ENCODE measurements at regions not wholly inside any gene's neighbourhood (a gene's known extent, or its start where the extent isn't known, plus 50 kb on each side); places are given as distances from the start of the nearest gene placed in this dataset.
"Not testable (repeated sequence)": the region's sequence is repeated elsewhere in the genome, so short reads cannot be mapped to it uniquely, and the experiment has no call there.

DNA sequence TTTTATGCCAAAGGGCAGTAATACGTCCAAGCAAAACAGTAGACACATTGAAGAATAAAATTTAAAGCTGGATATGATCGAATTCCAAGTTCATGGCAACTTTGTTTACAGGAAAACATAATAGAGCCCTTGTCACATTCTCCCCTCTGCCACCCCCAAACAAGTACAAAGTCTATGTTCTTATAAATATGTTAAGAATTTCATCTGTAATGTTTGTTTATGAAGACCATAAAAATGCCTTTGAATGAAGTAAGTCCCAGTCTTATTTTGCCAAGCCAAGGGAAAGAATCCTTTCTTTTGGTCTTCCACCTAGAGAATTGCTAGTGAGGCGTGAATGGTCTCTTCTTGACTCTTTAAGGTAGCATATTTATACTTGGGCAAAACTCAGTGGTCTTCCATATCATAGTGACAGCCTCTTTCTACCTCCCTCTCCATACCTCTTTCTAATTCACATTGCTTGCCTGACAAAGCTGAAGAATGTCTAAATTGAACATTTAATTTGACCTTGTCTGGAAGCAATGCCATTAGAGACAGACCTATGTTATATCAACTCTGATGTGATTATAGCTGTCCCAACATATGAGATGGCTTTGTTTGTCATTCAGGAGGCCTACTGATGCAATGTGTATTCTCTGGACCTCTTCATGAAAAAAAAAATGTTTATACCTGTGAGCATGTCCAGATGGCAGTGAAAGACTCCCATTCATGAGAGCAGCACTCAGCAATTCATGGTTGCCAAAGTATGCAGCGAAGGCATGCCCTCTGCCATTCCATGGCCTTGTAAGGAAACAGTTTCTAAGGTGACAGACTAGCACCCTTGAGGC lies 70.6 kb upstream of the CCN2 start:
- 87 to 96% (median 93%) methylated on average over 4 of the region's 4 CpGs for WGBS, 3 donors
- Histone ChIP-seq H3K27ac (no peak overlapping the region), H3K4me1 (ENCODE audit: insufficient read depth) (peaks cover 3% of the 10 kb centered on the region), H3K9me3 (no peaks in the 10 kb centered on the region), H3K4me3 (no peak overlapping the region), H3K36me3 (no peaks in the 10 kb centered on the region), H3K27me3 (no peaks in the 10 kb centered on the region)
- no peak for DNase-seq
- intact Hi-C loops (cut with DNase I), result no loop called here
- TF ChIP-seq, protein P1, sequence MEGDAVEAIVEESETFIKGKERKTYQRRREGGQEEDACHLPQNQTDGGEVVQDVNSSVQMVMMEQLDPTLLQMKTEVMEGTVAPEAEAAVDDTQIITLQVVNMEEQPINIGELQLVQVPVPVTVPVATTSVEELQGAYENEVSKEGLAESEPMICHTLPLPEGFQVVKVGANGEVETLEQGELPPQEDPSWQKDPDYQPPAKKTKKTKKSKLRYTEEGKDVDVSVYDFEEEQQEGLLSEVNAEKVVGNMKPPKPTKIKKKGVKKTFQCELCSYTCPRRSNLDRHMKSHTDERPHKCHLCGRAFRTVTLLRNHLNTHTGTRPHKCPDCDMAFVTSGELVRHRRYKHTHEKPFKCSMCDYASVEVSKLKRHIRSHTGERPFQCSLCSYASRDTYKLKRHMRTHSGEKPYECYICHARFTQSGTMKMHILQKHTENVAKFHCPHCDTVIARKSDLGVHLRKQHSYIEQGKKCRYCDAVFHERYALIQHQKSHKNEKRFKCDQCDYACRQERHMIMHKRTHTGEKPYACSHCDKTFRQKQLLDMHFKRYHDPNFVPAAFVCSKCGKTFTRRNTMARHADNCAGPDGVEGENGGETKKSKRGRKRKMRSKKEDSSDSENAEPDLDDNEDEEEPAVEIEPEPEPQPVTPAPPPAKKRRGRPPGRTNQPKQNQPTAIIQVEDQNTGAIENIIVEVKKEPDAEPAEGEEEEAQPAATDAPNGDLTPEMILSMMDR (IDR thresholded peaks at IDR 0.05), result no peak
- TF ChIP-seq EP300 (IDR thresholded peaks at IDR 0.05) (no peak), POLR2A (IDR thresholded peaks at IDR 0.05) (no peak)

DNA sequence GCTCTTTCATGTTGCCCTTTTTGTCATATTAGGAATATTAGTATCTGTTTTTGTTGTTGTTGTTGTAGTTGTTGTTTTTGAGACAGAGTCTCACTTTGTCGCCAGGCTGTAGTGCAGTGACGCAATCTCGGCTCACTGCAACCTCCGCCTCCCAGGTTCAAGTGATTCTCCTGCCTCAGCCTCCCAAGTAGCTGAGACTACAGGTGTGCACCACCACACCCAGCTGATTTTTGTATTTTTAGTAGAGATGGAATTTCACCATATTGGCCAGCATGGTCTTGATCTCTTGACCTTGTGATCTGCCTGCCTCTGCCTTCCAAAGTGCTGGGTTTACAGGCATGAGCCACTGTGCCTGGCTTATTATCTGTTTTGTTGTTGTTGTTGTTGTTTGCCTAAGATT lies 69.7 kb upstream of the CCN2 start:
- H3K36me3 ChIP-seq; intact Hi-C loops (cut with DNase I): not testable (repeated sequence)
- 94 to 96% (median 96%) methylated on average over 4 of the region's 4 CpGs for WGBS, 3 donors

DNA sequence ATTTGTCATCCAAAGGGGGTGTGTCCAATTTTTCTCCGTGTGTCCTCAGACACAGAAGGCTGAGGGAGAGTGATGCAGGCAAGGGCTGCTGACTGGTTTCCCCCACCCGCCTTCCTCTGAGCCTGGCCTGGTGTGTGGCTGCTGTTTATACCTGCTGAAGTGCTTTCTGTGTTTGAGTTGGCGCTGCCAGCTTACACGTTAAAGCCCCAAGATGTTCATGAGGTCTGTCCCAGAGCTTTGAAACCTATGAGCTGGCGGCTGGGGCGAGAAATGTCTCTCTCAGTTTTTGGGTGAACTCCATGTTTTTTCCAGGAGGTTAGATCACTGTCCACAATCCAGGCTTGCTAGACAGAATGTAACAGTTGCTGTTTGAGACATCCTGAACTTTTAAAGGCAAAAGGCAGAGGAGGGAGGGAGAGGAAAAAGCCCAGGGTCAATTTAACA lies 69.0 kb upstream of the CCN2 start:
- peak; percentile 17 to 57 (median 24) for DNase-seq
- intact Hi-C loops (cut with DNase I), result no loop called here
- Histone ChIP-seq H3K27me3 (no peaks in the 10 kb centered on the region), H3K9me3 (no peaks in the 10 kb centered on the region), H3K36me3 (no peaks in the 10 kb centered on the region), H3K27ac (peak overlapping the region in 1 of 2 donors; percentile 5), H3K4me1 (ENCODE audit: insufficient read depth) (peaks cover 3% of the 10 kb centered on the region), H3K4me3 (no peak overlapping the region)
- TF ChIP-seq, protein P1 (IDR thresholded peaks at IDR 0.05), result no peak
- TF ChIP-seq EP300 (IDR thresholded peaks at IDR 0.05) (no peak), POLR2A (IDR thresholded peaks at IDR 0.05) (no peak)
- 14 to 16% (median 14%) methylated on average over 6 of the region's 6 CpGs for WGBS, 3 donors

More for the DNA sequence above, 69.7 kb upstream of the CCN2 start:
- H3K9me3 ChIP-seq; H3K4me1 ChIP-seq (ENCODE audit: insufficient read depth); DNase-seq; H3K27me3 ChIP-seq; H3K4me3 ChIP-seq; H3K27ac ChIP-seq: not testable (repeated sequence)

DNA sequence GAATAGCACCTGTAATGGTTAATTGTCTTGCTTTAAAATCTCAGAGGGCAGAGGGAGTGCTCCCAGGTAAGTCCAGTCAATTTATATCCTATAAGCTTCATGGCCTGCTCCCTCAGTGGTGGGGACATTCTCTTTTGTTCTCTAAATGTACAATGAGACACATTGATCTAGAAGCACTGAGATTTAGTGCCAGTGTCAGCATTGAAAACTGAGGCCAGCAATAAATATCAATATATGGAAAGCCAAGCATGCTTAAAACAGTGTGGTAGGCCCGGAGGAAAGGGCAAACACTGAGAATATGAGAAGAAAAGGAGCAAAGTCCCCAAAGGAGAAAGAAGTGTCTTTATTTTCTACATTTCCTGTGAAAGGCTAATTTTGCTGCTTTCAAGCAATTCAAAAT lies 68.4 kb upstream of the CCN2 start:
- WGBS, 3 donors, result 59 to 87% (median 80%) methylated on average over 1 of the region's 1 CpG
- Histone ChIP-seq H3K27me3 (no peaks in the 10 kb centered on the region), H3K36me3 (no peaks in the 10 kb centered on the region), H3K9me3 (no peaks in the 10 kb centered on the region), H3K4me3 (no peak overlapping the region), H3K4me1 (ENCODE audit: insufficient read depth) (peaks cover 3% of the 10 kb centered on the region), H3K27ac (peak overlapping the region in 1 of 2 donors; percentile 5)
- TF ChIP-seq, protein P1 (IDR thresholded peaks at IDR 0.05), result no peak
- no peak for TF ChIP-seq POLR2A (IDR thresholded peaks at IDR 0.05)
- TF ChIP-seq EP300 (IDR thresholded peaks at IDR 0.05), result no peak
- no peak for DNase-seq
- intact Hi-C loops (cut with DNase I), result no loop called here

DNA sequence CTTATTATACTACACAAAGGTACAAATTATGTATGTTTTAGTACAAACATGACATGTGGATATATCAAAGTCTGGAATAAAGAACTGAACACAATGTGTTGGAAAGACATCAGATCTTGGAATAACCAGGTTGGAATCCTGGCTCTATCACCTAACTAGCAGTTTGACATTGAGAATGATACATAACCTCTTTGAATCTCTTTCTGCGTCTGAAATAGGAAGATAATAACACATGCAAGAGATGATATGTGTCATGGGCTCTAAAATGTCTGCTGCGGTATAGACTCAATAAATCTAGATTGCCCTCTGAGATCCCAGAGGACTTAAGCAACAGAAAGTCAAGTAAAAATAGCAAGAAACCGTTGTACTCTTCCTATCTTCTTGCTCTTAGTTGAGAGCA lies 66.8 kb upstream of the CCN2 start:
- 66 to 88% (median 87%) methylated on average over 3 of the region's 3 CpGs for WGBS, 3 donors
- Histone ChIP-seq H3K27me3 (no peaks in the 10 kb centered on the region), H3K4me3 (no peak overlapping the region), H3K36me3 (no peaks in the 10 kb centered on the region), H3K9me3 (no peaks in the 10 kb centered on the region), H3K27ac (no peak overlapping the region), H3K4me1 (ENCODE audit: insufficient read depth) (peaks cover 3% of the 10 kb centered on the region)
- no peak for TF ChIP-seq POLR2A (IDR thresholded peaks at IDR 0.05)
- TF ChIP-seq EP300 (IDR thresholded peaks at IDR 0.05), result no peak
- TF ChIP-seq, protein P1 (IDR thresholded peaks at IDR 0.05), result no peak
- no peak for DNase-seq
- intact Hi-C loops (cut with DNase I), result no loop called here
